ENCODE measurements at regions not wholly inside any gene's neighbourhood (a gene's known extent, or its start where the extent isn't known, plus 50 kb on each side); places are given as distances from the start of the nearest gene placed in this dataset.

DNA sequence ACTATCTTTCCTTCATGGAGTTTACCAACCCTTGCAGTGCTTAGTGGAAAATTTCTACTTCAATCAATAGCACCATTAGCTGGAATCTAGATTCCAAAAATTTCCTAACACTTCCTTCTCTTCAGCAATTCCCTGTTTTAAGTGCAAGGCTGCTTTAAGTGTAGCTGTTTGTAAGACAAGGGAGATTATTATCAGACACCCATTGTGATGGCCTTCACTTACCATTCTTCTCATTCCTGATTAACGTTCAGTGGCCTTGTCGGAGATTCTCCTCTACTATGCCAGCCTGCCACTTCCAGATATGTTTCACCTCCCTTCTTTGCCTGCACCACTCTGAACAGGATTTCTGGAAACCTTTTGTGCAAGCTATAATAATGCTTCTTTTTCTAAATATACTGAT is 464.9 kb upstream of the ADGRL2 start:
- TF ChIP-seq, protein P1, sequence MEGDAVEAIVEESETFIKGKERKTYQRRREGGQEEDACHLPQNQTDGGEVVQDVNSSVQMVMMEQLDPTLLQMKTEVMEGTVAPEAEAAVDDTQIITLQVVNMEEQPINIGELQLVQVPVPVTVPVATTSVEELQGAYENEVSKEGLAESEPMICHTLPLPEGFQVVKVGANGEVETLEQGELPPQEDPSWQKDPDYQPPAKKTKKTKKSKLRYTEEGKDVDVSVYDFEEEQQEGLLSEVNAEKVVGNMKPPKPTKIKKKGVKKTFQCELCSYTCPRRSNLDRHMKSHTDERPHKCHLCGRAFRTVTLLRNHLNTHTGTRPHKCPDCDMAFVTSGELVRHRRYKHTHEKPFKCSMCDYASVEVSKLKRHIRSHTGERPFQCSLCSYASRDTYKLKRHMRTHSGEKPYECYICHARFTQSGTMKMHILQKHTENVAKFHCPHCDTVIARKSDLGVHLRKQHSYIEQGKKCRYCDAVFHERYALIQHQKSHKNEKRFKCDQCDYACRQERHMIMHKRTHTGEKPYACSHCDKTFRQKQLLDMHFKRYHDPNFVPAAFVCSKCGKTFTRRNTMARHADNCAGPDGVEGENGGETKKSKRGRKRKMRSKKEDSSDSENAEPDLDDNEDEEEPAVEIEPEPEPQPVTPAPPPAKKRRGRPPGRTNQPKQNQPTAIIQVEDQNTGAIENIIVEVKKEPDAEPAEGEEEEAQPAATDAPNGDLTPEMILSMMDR (IDR thresholded peaks at IDR 0.05): no peak
- no peak for TF ChIP-seq POLR2A (IDR thresholded peaks at IDR 0.05)

Measured in breast epithelium (tissue), 3 donors.